GM12878 (cell line): ENCODE measurements at regions not wholly inside any gene's neighbourhood (a gene's known extent, or its start where the extent isn't known, plus 50 kb on each side); places are given as distances from the start of the nearest gene placed in this dataset.

Experiments used
- ATAC-seq: fragments of 200-7000 bp; cut with Tn5 transposase; 3 replicates; pipeline ENCODE4 v1.9.1; 2020; ENCODE audit warnings: mild to moderate bottlenecking, moderate library complexity
- BruUV-seq: library from RNA; stranded (reverse); fragments of 400-500 nt; replicated peaks from 2 replicates; lab custom pipeline; 2021; lab: Mats Ljungman, UMichigan
- CTCF ChIA-PET: fragments of 300-600 bp; sonication (Branson Sonifier 250); formaldehyde crosslinking; extraction: SDS; loops from one replicate; lab custom pipeline; 2021; ENCODE audit warnings: inconsistent platforms; lab: Yijun Ruan, JAX
- POLR2A ChIA-PET: fragments of 350-600 bp; formaldehyde crosslinking; extraction: SDS; loops from one replicate; lab custom pipeline; 2021; ENCODE audit warnings: inconsistent platforms; lab: Charles Lee
- RAD21 ChIA-PET: fragments of 300-600 bp; sonication (Branson Sonifier 250); formaldehyde crosslinking; loops from one replicate; lab custom pipeline; 2023; ENCODE audit warnings: antibody characterized with exemption; ENCODE audit not compliant: unreplicated experiment; lab: Charles Lee
- SMC1A ChIA-PET: fragments of 300-600 bp; sonication (Branson Sonifier 250); formaldehyde crosslinking; loops from one replicate; lab custom pipeline; 2023; ENCODE audit not compliant: unreplicated experiment, uncharacterized antibody; lab: Charles Lee
- DNase-seq: peaks from one replicate; pipeline ENCODE4 v3.0.0-alpha.2; 2011; ENCODE audit warnings: low read depth, low spot score
- FAIRE-seq: peaks from 3 replicates; lab custom pipeline; 2011; peaks lifted over from hg19 to GRCh38; lab: Jason Lieb, UNC
- H2AFZ ChIP-seq: 2 replicates; pipeline ENCODE4 v1.6.0; 2011; ENCODE audit warnings: low read depth, low read length, control low read depth; ENCODE audit not compliant: control insufficient read depth
- H3K27ac ChIP-seq: 2 replicates; pipeline ENCODE4 v1.5.1; 2011; ENCODE audit warnings: control low read depth; ENCODE audit not compliant: control insufficient read depth, insufficient read depth
- H3K27me3 ChIP-seq, 2 experiments: replicated peaks in 1 of 2; 2 replicates each; pipeline versions ENCODE4 v1.6.0 to v1.6.1; 2011; ENCODE audit warnings: low read length in 1 of 2; ENCODE audit not compliant: control insufficient read depth in 2 of 2, insufficient read depth in 2 of 2
- H3K36me3 ChIP-seq, 2 experiments: 2 replicates each; pipeline ENCODE4 v1.5.1; 2011; ENCODE audit warnings: low read length in 1 of 2; ENCODE audit not compliant: control insufficient read depth in 2 of 2, insufficient read depth in 2 of 2
- H3K4me1 ChIP-seq: 2 replicates; pipeline ENCODE4 v1.6.1; 2011; ENCODE audit warnings: mild to moderate bottlenecking, low read length, moderate library complexity, mixed read lengths; ENCODE audit not compliant: control insufficient read depth, insufficient read depth
- H3K4me2 ChIP-seq: 2 replicates; pipeline ENCODE4 v1.6.0; 2011; ENCODE audit warnings: control low read depth; ENCODE audit not compliant: control insufficient read depth, insufficient read depth
- H3K4me3 ChIP-seq: fragments of 200-600 bp; sonication (generic); 2 replicates; pipeline ENCODE4 v1.5.1; 2016
- H3K79me2 ChIP-seq: 2 replicates; pipeline ENCODE4 v1.6.0; 2011; ENCODE audit warnings: low read length; ENCODE audit not compliant: control insufficient read depth, insufficient read depth
- H3K9ac ChIP-seq: 2 replicates; pipeline ENCODE4 v1.8.0; 2011; ENCODE audit warnings: low read length, control low read depth, mixed read lengths; ENCODE audit not compliant: control insufficient read depth, insufficient read depth
- H3K9me3 ChIP-seq: replicated peaks from 3 replicates; pipeline ENCODE4 v1.5.1; 2011; ENCODE audit warnings: mild to moderate bottlenecking, low read length; ENCODE audit not compliant: control insufficient read depth, insufficient read depth
- H4K20me1 ChIP-seq: 2 replicates; pipeline ENCODE4 v1.6.0; 2011; ENCODE audit not compliant: control insufficient read depth, insufficient read depth
- BACH1 ChIP-seq: fragments of 450-650 bp; IDR thresholded peaks from 2 replicates; pipeline ENCODE4 v1.6.1; 2017; ENCODE audit warnings: mild to moderate bottlenecking, borderline replicate concordance
- CUX1 ChIP-seq: IDR thresholded peaks from 2 replicates; pipeline ENCODE4 v1.6.1; 2012; ENCODE audit warnings: improper control_type of control experiment, low read depth, low read length; ENCODE audit not compliant: insufficient replicate concordance
- FOXM1 ChIP-seq: IDR thresholded peaks from 2 replicates; pipeline ENCODE4 v1.6.1; 2012; ENCODE audit warnings: low read depth, mild to moderate bottlenecking, inconsistent platforms, low read length, moderate library complexity
- JUNB ChIP-seq: IDR thresholded peaks from 2 replicates; pipeline ENCODE4 v1.6.1; 2016; ENCODE audit warnings: antibody characterized with exemption, mild to moderate bottlenecking
- JUND ChIP-seq: IDR thresholded peaks from 2 replicates; pipeline ENCODE4 v1.6.1; 2012; ENCODE audit warnings: low read depth, mild to moderate bottlenecking, low read length, improper control_type of control experiment, moderate library complexity
- MAX ChIP-seq: IDR thresholded peaks from 2 replicates; pipeline ENCODE4 v1.6.1; 2012; ENCODE audit warnings: low read depth, low read length, improper control_type of control experiment
- PAX5 ChIP-seq: IDR thresholded peaks from 2 replicates; pipeline ENCODE4 v1.6.1; 2011; ENCODE audit warnings: low read depth, low read length, borderline replicate concordance
- POU2F2 ChIP-seq: IDR thresholded peaks from 3 replicates; pipeline ENCODE4 v1.6.1; 2011; ENCODE audit warnings: low read depth, mild to moderate bottlenecking, low read length, borderline replicate concordance
- RBBP5 ChIP-seq: fragments of 200-600 bp; sonication (generic); conservative IDR thresholded peaks from 2 replicates; pipeline ENCODE4 v1.6.1; 2016
- RUNX3 ChIP-seq: IDR thresholded peaks from 2 replicates; pipeline ENCODE4 v1.6.1; 2012; ENCODE audit warnings: low read length, inconsistent platforms
- SREBF2 ChIP-seq: IDR thresholded peaks from 2 replicates; pipeline ENCODE4 v1.6.1; 2012; ENCODE audit warnings: mild to moderate bottlenecking, low read length
- TCF3 ChIP-seq: IDR thresholded peaks from 2 replicates; pipeline ENCODE4 v1.6.1; 2012; ENCODE audit warnings: low read depth, mild to moderate bottlenecking, low read length, borderline replicate concordance; ENCODE audit not compliant: insufficient read depth
- WRNIP1 ChIP-seq: IDR thresholded peaks from 2 replicates; pipeline ENCODE4 v1.6.1; 2011; ENCODE audit warnings: low read depth, low read length, improper control_type of control experiment, borderline replicate concordance
- ZBTB40 ChIP-seq: fragments of 450-650 bp; IDR thresholded peaks from 2 replicates; pipeline ENCODE4 v1.6.1; 2016; ENCODE audit warnings: mild to moderate bottlenecking, moderate library complexity, borderline replicate concordance
- ZNF217 ChIP-seq: fragments of 450-650 bp; IDR thresholded peaks from 2 replicates; pipeline ENCODE4 v1.6.1; 2017; ENCODE audit warnings: antibody characterized with exemption, mild to moderate bottlenecking
- ZNF384 ChIP-seq: IDR thresholded peaks from 2 replicates; pipeline ENCODE4 v1.6.1; 2012; ENCODE audit warnings: low read depth, mild to moderate bottlenecking, low read length, improper control_type of control experiment, borderline replicate concordance
- WGBS: methylation state at CpG from one replicate; pipeline ENCODE4 v1.1.6; 2016; ENCODE audit warnings: low lambda C conversion rate; ENCODE audit not compliant: insufficient replicate concordance, insufficient coverage; ENCODE audit errors: missing lambda C conversion rate; 5-methylcytosine and 5-hydroxymethylcytosine counted together
- in situ Hi-C: fragments of 300-500 bp; cut with MboI; formaldehyde crosslinking; loops from 9 replicates; pipeline ENCODE4 v1.14.3; 2018; ENCODE audit warnings: mixed read lengths
- intact Hi-C: fragments of 100-400 bp; cut with micrococcal nuclease; formaldehyde crosslinking; loops from one replicate; pipeline ENCODE4 v1.14.2; 2022; ENCODE audit not compliant: unreplicated experiment

- H3K4me1 ChIP-seq = peaks cover 10% of the 10 kb centered on the region
- H3K79me2 ChIP-seq = no peaks in the 10 kb centered on the region
- H2AFZ ChIP-seq = no peak overlapping the region
- ChIA-PET POLR2A (no interaction called here), SMC1A (no interaction called here), RAD21 (no interaction called here), CTCF (no interaction called here)
- ATAC-seq = no peak
- in situ Hi-C loops = no loop called here
- WGBS = 30% methylated on average over 12 of the region's 12 CpGs
- H3K9me3 ChIP-seq = no peaks in the 10 kb centered on the region
- no peak for DNase-seq
- no peaks in the 10 kb centered on the region for H3K27me3 ChIP-seq
- intact Hi-C loops = no loop called here
- no peak overlapping the region for H3K4me2 ChIP-seq
- no peaks in the 10 kb centered on the region for H4K20me1 ChIP-seq
- no peaks in the 10 kb centered on the region for H3K36me3 ChIP-seq
- H3K9ac ChIP-seq = no peak overlapping the region
- FAIRE-seq = no peak
- H3K4me3 ChIP-seq = no peak overlapping the region
- peak overlapping the region; percentile 35; the same call in 1 of the 2 replicates for H3K27ac ChIP-seq
- BruUV-seq = no TSS peak
- TF ChIP-seq JUND (no peak), POU2F2 (no peak), TCF3 (no peak), RBBP5 (no peak), BACH1 (no peak), MAX (no peak), ZNF384 (no peak), PAX5 (no peak), SREBF2 (no peak), ZNF217 (no peak), WRNIP1 (no peak), RUNX3 (peak; percentile 81), FOXM1 (0 out of 2 replicates have a peak, but pooled peaks have one; percentile 6), JUNB (peak; percentile 48), CUX1 (no peak), ZBTB40 (no peak)
Observed at GRCh38 chr10:3468919-3469638, 296.5 kb upstream of the PITRM1 start.
